ENCODE measurements at regions not wholly inside any gene's neighbourhood (a gene's known extent, or its start where the extent isn't known, plus 50 kb on each side); places are given as distances from the start of the nearest gene placed in this dataset.

GRCh38 chr20:55540486-55540885, 464.8 kb downstream of the CBLN4 start:
- TF ChIP-seq, protein P1, sequence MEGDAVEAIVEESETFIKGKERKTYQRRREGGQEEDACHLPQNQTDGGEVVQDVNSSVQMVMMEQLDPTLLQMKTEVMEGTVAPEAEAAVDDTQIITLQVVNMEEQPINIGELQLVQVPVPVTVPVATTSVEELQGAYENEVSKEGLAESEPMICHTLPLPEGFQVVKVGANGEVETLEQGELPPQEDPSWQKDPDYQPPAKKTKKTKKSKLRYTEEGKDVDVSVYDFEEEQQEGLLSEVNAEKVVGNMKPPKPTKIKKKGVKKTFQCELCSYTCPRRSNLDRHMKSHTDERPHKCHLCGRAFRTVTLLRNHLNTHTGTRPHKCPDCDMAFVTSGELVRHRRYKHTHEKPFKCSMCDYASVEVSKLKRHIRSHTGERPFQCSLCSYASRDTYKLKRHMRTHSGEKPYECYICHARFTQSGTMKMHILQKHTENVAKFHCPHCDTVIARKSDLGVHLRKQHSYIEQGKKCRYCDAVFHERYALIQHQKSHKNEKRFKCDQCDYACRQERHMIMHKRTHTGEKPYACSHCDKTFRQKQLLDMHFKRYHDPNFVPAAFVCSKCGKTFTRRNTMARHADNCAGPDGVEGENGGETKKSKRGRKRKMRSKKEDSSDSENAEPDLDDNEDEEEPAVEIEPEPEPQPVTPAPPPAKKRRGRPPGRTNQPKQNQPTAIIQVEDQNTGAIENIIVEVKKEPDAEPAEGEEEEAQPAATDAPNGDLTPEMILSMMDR (conservative IDR thresholded peaks at IDR 0.05; ENCODE audit: low read depth, low read length), result no peak
- H3K4me3 ChIP-seq (ENCODE audit: low read depth, low read length), result no peak overlapping the region
- no peak for DNase-seq (ENCODE audit: low read depth)

GRCh38 chr20:55540013-55540412, 465.3 kb downstream of the CBLN4 start:
- TF ChIP-seq, protein P1 (conservative IDR thresholded peaks at IDR 0.05; ENCODE audit: low read depth, low read length), result no peak
- no peak overlapping the region for H3K4me3 ChIP-seq (ENCODE audit: low read depth, low read length)
- no peak for DNase-seq (ENCODE audit: low read depth)

- DNase-seq (ENCODE audit: low read depth), result no peak
- no peak overlapping the region for H3K4me3 ChIP-seq (ENCODE audit: low read depth, low read length)
- TF ChIP-seq, protein P1 (conservative IDR thresholded peaks at IDR 0.05; ENCODE audit: low read depth, low read length), result no peak
Observed at GRCh38 chr20:55538261-55538908, 466.9 kb downstream of the CBLN4 start.

GRCh38 chr20:55535366-55535765, 470.0 kb downstream of the CBLN4 start:
- H3K4me3 ChIP-seq (ENCODE audit: low read depth, low read length), result no peak overlapping the region
- no peak for DNase-seq (ENCODE audit: low read depth)
- TF ChIP-seq, protein P1 (conservative IDR thresholded peaks at IDR 0.05; ENCODE audit: low read depth, low read length), result no peak

DNA sequence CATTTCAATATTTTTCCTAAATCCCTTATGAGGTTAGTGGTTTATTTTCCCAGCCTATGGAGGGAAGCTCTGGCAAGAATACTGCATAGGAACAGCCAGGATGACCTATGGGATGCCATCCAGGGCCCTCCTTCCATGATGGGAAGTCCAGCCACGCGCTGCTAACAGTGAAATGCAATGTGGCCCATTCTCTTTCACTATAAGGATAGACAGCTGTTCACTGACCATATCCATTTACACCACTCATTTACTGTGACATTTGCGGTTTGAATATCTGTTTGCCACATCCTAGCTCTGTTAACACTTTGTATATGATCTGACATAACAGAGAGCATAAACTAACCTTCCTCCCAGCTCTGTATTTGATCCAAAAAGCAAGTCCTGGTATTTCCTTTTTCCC, 471.7 kb downstream of the CBLN4 start:
- TF ChIP-seq, protein P1 (conservative IDR thresholded peaks at IDR 0.05; ENCODE audit: low read depth, low read length), result no peak
- no peak for DNase-seq (ENCODE audit: low read depth)
- no peak overlapping the region for H3K4me3 ChIP-seq (ENCODE audit: low read depth, low read length)

DNA sequence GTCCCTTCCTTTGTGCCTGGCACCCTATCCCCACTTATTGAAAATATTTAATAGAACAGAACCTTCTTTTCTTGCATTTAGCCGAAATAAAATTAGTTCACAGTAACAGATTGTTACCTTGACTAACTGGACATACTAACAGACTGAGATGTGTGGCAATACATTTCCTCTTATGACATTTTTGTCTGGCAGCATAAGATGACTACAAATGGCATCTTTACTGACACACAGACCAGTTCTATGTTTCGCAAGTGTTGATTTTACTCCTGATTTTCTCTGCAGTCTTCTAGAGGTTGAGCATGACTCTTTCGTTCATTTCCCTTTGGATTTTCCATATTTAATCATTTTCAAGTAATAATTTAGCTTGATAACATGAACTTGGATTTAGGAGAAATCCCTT, 474.6 kb downstream of the CBLN4 start:
- DNase-seq (ENCODE audit: low read depth), result no peak
- TF ChIP-seq, protein P1 (conservative IDR thresholded peaks at IDR 0.05; ENCODE audit: low read depth, low read length), result no peak

GRCh38 chr20:55528482-55528881, 476.8 kb downstream of the CBLN4 start:
- TF ChIP-seq, protein P1 (conservative IDR thresholded peaks at IDR 0.05; ENCODE audit: low read depth, low read length), result no peak
- H3K4me3 ChIP-seq (ENCODE audit: low read depth, low read length), result no peak overlapping the region
- DNase-seq (ENCODE audit: low read depth), result no peak

More for the DNA sequence above, 474.6 kb downstream of the CBLN4 start:
- no peak overlapping the region for H3K4me3 ChIP-seq (ENCODE audit: low read depth, low read length)

Measured in epithelial cell of proximal tubule (primary cell).